ENCODE measurements at regions not wholly inside any gene's neighbourhood (a gene's known extent, or its start where the extent isn't known, plus 50 kb on each side); places are given as distances from the start of the nearest gene placed in this dataset.

DNA sequence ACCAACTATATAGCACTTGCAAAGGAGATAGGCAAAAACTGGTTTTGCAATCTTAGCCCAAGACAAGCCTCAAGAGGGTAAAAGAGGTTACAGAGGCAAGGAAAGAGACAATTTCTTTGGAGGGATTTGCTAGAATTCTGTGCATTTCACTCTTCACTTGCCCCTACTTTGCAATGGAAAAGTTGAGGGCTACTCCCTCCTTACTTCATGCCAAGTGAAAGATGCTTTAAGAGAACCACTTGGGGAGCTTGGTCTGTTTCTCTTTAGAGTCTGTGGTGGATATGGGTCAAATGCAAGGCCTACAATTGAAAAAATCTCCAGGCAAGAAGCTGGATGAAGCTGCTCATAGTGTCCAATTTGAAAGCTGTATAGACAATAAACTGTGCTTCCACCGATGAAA, 167.7 kb upstream of the DIO2 start:
- no peak for DNase-seq (ENCODE audit: low spot score)
- ATAC-seq, result no peak

GRCh38 chr14:80378084-80378690, 166.9 kb upstream of the DIO2 start:
- ATAC-seq, result no peak
- DNase-seq (ENCODE audit: low spot score), result no peak

DNA sequence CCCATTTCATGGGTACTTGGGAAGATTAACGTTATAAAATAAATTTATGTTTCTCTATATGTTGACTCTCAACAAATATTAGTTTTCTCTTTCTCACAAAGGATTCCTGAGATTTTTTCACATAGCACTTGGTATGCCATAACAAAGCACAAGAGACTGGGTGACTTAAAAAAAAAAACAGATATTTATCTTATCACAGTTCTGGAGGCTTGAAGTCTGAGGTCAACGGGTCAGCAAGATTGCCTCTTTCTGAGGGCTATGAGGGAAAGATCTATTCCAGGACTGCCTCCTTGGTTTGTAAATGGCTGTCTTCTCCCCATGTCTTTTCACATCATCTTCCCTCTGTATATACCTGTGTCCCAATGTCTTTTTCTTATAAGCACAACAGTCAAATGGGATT, 153.5 kb upstream of the DIO2 start:
- ATAC-seq (no peak), DNase-seq (ENCODE audit: low spot score) (no peak)

DNA sequence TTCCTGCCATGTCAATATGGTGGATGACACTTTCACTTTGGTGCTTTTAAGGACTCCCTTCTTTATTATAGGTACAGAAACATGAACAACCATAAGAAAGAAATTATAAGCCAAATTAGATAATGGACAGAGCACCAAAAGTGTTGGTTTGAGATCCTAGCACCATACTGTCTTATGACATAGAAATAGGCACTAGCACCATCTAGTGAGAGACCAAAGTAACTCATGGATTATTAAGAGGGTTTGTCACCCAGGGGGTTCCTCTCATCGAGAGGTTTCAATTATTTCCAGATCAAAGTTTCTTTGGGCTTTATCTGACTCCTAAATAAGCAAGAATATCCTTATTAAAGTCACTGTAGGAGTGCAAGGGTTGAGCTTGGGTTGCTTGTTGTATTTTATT, 153.0 kb upstream of the DIO2 start:
- no peak for DNase-seq (ENCODE audit: low spot score)
- peak; percentile 53 for ATAC-seq

DNA sequence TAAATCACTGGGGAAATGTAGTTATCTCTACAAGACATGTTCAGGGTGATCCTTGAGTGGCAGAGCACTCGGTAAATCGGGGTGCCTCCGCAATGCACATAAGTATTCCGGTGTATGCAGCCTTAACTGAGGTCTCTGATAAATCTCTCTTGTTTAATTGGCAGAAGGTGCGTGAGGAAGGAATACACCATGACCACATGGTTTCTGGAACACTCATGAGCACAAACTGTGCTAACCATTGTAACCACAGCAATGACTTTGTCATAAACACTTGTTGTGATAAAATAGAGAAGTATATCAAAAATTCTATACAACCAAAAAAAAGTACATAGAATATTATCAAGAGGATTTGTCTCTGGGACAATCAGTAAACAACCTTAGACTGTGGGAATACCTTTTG, 146.8 kb upstream of the DIO2 start:
- DNase-seq (ENCODE audit: low spot score) (no peak), ATAC-seq (no peak)

DNA sequence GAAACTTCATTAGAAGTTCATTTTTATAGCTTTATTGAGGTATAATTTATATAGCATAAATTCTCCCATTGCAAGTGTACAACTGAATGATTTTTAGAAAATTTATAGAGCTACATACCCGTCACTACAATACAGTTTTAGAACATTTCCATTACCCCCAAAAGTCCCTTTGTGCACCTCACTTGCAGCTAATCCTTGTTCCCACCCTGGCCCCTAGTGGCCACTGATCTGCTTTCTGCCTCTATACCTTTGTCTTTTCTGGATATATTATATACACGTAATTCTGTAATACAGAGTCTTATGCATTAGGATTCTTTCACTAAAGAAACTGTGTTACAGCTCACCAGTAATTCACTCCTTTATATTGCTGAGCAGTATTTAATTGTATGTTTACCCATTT, 145.1 kb upstream of the DIO2 start:
- DNase-seq (ENCODE audit: low spot score), result no peak

GRCh38 chr14:80354860-80355581, 143.7 kb upstream of the DIO2 start:
- ATAC-seq, result no peak

More for the DNA sequence above, 145.1 kb upstream of the DIO2 start:
- ATAC-seq, result no peak

DNA sequence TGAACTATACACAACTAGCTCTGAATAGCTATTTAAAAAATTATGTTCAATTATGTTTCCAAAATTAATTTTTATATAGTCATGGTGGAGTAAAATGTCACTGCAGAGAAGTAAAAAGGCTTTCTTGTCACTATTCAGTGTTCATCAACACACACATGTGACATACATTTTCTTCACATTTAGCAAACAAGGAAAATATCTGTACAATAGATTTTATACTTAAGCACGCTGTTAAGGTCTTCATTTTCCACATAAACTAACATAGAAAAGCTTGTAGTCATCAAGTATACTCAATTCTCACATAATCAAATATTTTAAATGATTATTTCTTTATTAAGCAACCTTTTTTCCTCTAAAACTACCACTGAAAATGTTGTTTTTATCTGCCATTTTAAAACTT, 141.2 kb upstream of the DIO2 start:
- no peak for DNase-seq (ENCODE audit: low spot score)

More at GRCh38 chr14:80354860-80355581, 143.7 kb upstream of the DIO2 start:
- no peak for DNase-seq (ENCODE audit: low spot score)

GRCh38 chr14:80350707-80351106, 139.4 kb upstream of the DIO2 start:
- DNase-seq (ENCODE audit: low spot score) (no peak), ATAC-seq (no peak)

More for the DNA sequence above, 141.2 kb upstream of the DIO2 start:
- ATAC-seq, result no peak

DNA sequence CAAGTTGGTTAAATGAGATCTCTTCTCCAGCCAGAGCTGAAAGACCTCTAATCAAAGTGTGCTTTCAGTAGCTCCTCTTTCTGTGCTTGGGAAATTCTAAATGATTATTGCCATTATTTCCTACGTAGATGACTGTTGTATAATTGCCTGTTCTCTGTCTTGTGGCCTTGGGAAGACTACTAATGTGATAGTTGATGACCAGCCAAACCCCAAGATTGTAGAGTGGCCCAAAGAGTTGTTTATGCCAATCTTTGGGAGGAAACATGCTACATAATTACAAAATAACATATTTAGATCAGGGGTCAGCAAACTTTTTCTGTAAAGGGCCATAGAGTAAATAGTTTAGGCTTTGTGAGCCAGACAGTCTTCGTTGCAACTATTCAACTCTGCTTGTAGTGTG, 135.1 kb upstream of the DIO2 start:
- ATAC-seq (no peak), DNase-seq (ENCODE audit: low spot score) (no peak)

DNA sequence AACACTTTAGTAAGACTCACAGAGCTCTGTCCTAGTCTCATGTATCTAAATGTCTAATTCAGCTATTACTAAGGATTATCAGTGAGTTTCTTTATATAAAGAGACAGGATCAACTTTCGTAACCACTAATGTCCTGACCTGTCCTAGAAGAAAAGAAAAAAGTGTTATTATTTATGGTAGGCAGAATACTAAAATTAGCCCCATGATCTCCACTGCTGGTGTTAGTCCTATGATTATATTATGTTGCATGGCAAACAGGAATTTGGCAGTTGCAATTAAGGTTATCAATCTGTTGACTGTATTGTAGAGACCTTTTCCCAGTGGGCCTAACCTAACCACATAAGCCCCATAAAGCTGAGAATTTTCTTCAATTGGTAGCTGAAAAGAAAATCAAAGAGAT, 132.9 kb upstream of the DIO2 start:
- no peak for ATAC-seq

DNA sequence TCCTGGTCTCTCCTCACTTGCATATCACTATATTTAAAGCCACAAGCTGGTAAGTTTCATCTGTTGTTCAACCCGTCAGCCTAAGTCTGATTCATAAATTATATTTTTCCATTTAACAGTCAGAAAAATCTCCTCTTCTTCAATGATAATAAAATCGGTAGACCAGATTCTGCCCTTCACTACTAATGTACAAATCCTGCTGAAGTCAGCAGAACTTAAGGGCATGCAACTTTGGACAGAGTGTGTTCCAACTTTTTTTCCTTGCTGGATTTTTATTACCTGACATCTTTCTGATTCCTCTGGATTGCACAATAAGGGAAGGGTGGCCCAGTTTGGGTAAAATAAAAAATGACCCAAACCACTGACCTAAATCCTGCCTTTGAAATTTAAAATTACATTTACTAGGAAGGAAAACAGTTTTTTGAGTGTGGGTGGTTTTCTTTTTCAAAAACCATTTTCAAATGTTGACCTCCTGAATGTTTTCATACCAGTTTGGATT, 125.4 kb upstream of the DIO2 start:
- no peak for ATAC-seq

More for the DNA sequence above, 132.9 kb upstream of the DIO2 start:
- no peak for DNase-seq (ENCODE audit: low spot score)

DNA sequence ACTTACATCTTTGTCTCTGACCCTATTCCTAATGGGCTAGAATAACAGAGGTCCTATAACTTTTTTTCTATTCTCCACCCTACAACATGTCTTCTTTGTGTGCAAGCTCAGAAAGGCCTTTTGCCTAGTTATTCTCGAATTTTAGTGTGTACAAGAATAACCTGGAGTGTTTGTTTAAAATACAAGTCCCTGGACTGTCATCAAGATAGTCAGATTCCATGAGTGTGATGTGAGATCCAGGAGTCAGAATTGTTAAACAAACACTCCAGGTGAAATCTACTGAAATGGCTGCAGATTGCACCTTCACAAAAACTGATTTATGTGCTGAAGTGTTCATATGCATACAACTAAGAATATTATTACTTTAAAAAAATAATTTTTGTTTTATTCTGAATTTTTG, 114.4 kb upstream of the DIO2 start:
- ATAC-seq, result no peak
- DNase-seq (ENCODE audit: low spot score), result no peak

More for the DNA sequence above, 125.4 kb upstream of the DIO2 start:
- DNase-seq (ENCODE audit: low spot score), result no peak

DNA sequence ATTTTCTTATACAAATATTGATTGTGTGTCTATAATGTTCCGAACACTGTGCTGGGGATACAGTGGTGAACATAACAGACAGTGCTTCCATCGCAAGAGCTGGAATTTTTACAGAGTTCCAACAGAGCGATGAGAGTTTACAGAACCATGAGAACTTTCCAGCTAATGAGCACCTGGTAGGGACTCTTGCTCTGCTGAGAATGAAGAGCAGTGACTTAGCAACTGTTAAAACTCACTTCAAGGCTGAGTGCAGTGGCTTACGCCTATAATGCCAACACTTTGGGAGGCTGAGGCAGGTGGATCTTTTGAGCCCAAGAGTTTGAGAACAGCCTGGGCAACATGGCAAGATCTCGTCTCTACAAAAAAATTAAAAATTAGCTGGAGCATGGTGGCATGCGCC, 113.8 kb upstream of the DIO2 start:
- ATAC-seq (no peak), DNase-seq (ENCODE audit: low spot score) (no peak)

GRCh38 chr14:80324649-80325048, 113.3 kb upstream of the DIO2 start:
- no peak for ATAC-seq
- no peak for DNase-seq (ENCODE audit: low spot score)

- DNase-seq (ENCODE audit: low spot score) (no peak), ATAC-seq (no peak)
Observed at GRCh38 chr14:80323038-80323665, 111.8 kb upstream of the DIO2 start.

DNA sequence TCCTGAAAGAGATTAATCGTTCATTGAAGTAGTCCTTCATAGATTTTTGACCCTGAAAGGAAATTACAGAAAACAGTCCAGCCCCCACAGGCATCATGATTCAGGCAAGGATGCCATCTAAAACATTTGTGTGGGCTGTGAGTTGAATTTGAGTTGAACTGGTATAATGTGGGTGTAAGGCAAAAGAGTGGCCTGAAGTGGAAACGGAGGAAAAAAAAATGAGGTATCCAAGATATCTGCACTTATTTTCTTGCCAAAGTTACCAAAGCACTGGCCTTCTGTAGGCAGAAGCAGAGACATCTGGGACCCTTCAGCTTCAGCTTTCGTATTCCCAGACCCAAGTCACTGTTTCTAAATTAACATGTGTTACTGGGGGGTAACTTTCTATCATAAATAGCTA, 105.1 kb upstream of the DIO2 start:
- DNase-seq (ENCODE audit: low spot score) (no peak), ATAC-seq (no peak)

GRCh38 chr14:80315681-80316080, 104.4 kb upstream of the DIO2 start:
- DNase-seq (ENCODE audit: low spot score) (no peak), ATAC-seq (no peak)

GRCh38 chr14:80313806-80314205, 102.5 kb upstream of the DIO2 start:
- no peak for DNase-seq (ENCODE audit: low spot score)
- no peak for ATAC-seq

DNA sequence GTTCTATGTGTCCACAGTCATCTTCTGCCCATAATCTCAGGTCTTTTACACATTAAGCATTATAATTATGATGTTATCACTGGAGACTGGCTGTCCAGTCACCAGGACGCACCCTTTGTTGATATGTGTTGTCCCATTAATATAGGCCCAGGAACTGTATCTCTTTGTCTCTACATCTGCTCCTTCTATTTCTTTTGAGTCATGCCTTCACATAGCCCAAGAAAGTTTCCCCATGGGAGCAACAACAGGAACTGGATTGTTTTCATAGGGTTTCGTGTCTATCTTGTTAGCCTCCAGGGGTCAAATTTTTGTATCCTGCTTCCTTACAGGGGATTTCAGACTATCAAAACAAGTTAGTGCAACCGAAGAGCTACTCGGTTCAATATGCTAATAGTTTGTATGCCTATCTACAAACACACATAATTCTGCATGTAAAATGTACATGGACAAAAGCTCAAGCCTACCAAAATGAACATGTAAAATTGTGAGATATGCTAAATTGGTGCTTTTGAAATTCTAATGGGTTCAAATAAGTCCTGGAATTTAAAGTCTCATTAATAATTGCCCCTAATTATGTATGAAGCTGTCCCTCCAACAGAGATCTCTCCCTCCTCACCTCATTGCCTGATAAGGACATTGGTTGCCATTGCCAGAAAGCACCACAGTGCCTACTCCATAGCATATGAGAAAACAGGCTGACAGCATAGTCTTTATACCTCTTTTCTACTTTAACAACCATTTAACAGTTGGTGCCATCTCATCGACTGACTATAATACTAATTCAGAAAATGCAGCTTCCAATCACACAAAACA, 99.8 kb upstream of the DIO2 start:
- ATAC-seq, result no peak
- DNase-seq (ENCODE audit: low spot score), result no peak

GRCh38 chr14:80304125-80304766, 92.9 kb upstream of the DIO2 start:
- no peak for ATAC-seq
- DNase-seq (ENCODE audit: low spot score), result no peak
